IMR-90 (cell line): ENCODE measurements at regions not wholly inside any gene's neighbourhood (a gene's known extent, or its start where the extent isn't known, plus 50 kb on each side); places are given as distances from the start of the nearest gene placed in this dataset.

ENCODE experiments used
- BHLHE40 ChIP-seq: fragments of 150-350 bp; IDR thresholded peaks from 2 replicates; pipeline ENCODE4 v1.6.1; 2016; ENCODE audit warnings: mild to moderate bottlenecking, low read depth, low read length
- CEBPB ChIP-seq: IDR thresholded peaks from 2 replicates; pipeline ENCODE4 v1.6.1; 2012; ENCODE audit warnings: low read depth, low read length, improper control_type of control experiment
- CHD1 ChIP-seq: IDR thresholded peaks from 2 replicates; pipeline ENCODE4 v1.6.1; 2012; ENCODE audit warnings: low read depth, low read length, improper control_type of control experiment
- MXI1 ChIP-seq: IDR thresholded peaks from 2 replicates; pipeline ENCODE4 v1.6.1; 2012; ENCODE audit warnings: low read depth, mild to moderate bottlenecking, low read length, moderate library complexity, borderline replicate concordance
- POLR2A ChIP-seq: IDR thresholded peaks from 2 replicates; pipeline ENCODE4 v1.6.1; 2012; ENCODE audit warnings: mild to moderate bottlenecking, low read depth, low read length
- RAD21 ChIP-seq: IDR thresholded peaks from 2 replicates; pipeline ENCODE4 v1.6.1; 2012; ENCODE audit warnings: low read length, improper control_type of control experiment
- RCOR1 ChIP-seq: IDR thresholded peaks from 2 replicates; pipeline ENCODE4 v1.6.1; 2012; ENCODE audit warnings: mild to moderate bottlenecking, low read length, improper control_type of control experiment; ENCODE audit not compliant: insufficient replicate concordance
- SMC3 ChIP-seq: fragments of 150-350 bp; IDR thresholded peaks from 2 replicates; pipeline ENCODE4 v1.6.1; 2016; ENCODE audit warnings: low read depth, mild to moderate bottlenecking, antibody characterized with exemption, low read length, moderate library complexity
- TF ChIP-seq, protein P1 (sequence below): conservative IDR thresholded peaks from 2 replicates; pipeline ENCODE4 v1.5.1; 2012; ENCODE audit warnings: mild to moderate bottlenecking, low read depth, low read length, improper control_type of control experiment
- TF ChIP-seq, protein P2 (sequence below): fragments of 150-350 bp; IDR thresholded peaks from 2 replicates; pipeline ENCODE4 v1.6.1; 2016; ENCODE audit warnings: low read depth, mild to moderate bottlenecking, low read length, moderate library complexity, borderline replicate concordance
- TF ChIP-seq, protein P3 (sequence below): fragments of 150-350 bp; IDR thresholded peaks from 2 replicates; pipeline ENCODE4 v1.6.1; 2017; ENCODE audit warnings: mild to moderate bottlenecking, antibody characterized with exemption, low read length, low read depth

DNA sequence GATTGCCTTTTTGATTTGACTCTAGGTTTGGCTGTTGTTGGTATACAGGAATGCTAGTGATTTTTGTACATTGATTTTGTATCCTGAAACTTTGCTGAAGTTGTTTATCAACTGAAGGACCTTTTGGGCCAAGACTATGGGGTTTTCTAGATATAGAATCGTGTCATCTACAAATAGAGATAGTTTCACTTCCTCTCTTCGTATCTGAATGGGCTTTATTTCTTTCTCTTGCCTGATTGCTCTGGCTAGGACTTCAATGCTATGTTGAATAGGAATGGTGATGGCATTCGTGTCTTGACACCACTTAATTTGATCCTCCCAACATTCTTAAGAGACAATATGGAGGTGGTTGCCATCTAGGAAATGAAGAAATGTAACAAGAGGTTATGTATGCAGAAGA, 388.1 kb upstream of the API5 start:
- TF ChIP-seq POLR2A (no peak), RAD21 (no peak), CEBPB (no peak), CHD1 (no peak), SMC3 (no peak), RCOR1 (no peak), BHLHE40 (no peak), MXI1 (no peak)
- TF ChIP-seq, protein P1, sequence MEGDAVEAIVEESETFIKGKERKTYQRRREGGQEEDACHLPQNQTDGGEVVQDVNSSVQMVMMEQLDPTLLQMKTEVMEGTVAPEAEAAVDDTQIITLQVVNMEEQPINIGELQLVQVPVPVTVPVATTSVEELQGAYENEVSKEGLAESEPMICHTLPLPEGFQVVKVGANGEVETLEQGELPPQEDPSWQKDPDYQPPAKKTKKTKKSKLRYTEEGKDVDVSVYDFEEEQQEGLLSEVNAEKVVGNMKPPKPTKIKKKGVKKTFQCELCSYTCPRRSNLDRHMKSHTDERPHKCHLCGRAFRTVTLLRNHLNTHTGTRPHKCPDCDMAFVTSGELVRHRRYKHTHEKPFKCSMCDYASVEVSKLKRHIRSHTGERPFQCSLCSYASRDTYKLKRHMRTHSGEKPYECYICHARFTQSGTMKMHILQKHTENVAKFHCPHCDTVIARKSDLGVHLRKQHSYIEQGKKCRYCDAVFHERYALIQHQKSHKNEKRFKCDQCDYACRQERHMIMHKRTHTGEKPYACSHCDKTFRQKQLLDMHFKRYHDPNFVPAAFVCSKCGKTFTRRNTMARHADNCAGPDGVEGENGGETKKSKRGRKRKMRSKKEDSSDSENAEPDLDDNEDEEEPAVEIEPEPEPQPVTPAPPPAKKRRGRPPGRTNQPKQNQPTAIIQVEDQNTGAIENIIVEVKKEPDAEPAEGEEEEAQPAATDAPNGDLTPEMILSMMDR = no peak
- TF ChIP-seq, protein P2, sequence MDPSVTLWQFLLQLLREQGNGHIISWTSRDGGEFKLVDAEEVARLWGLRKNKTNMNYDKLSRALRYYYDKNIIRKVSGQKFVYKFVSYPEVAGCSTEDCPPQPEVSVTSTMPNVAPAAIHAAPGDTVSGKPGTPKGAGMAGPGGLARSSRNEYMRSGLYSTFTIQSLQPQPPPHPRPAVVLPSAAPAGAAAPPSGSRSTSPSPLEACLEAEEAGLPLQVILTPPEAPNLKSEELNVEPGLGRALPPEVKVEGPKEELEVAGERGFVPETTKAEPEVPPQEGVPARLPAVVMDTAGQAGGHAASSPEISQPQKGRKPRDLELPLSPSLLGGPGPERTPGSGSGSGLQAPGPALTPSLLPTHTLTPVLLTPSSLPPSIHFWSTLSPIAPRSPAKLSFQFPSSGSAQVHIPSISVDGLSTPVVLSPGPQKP = no peak
- TF ChIP-seq, protein P3, sequence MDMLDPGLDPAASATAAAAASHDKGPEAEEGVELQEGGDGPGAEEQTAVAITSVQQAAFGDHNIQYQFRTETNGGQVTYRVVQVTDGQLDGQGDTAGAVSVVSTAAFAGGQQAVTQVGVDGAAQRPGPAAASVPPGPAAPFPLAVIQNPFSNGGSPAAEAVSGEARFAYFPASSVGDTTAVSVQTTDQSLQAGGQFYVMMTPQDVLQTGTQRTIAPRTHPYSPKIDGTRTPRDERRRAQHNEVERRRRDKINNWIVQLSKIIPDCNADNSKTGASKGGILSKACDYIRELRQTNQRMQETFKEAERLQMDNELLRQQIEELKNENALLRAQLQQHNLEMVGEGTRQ = no peak
